SK-N-SH treated with all-trans-retinoic acid at 6 μM for 48 hours (cell line): ENCODE measurements at regions not wholly inside any gene's neighbourhood (a gene's known extent, or its start where the extent isn't known, plus 50 kb on each side); places are given as distances from the start of the nearest gene placed in this dataset.

Experiments
- ATAC-seq: fragments of 200-7000 bp; cut with Tn5 transposase; 3 replicates; pipeline ENCODE4 v1.9.1; 2020; ENCODE audit warnings: mild to moderate bottlenecking, moderate library complexity
- ARNTL ChIP-seq: fragments of 450-650 bp; formaldehyde crosslinking; IDR thresholded peaks from 2 replicates; pipeline ENCODE4 v1.5.0; 2020; ENCODE audit warnings: low read depth, mild to moderate bottlenecking, moderate library complexity, borderline replicate concordance
- BACH2 ChIP-seq: fragments of 250-450 bp; sonication (Bioruptor Pico); IDR thresholded peaks from 2 replicates; pipeline ENCODE4 v1.9.0; 2021; ENCODE audit warnings: mild to moderate bottlenecking, borderline replicate concordance
- CREB5 ChIP-seq: fragments of 250-450 bp; sonication (Bioruptor Pico); IDR thresholded peaks from 2 replicates; pipeline ENCODE4 v1.5.1; 2020; ENCODE audit warnings: low read depth, mild to moderate bottlenecking, moderate library complexity
- CSDC2 ChIP-seq: fragments of 250-450 bp; sonication (Bioruptor Pico); IDR thresholded peaks from 2 replicates; pipeline ENCODE4 v1.5.0; 2020; ENCODE audit warnings: mild to moderate bottlenecking, moderate library complexity
- CSRNP3 ChIP-seq: fragments of 250-450 bp; sonication (Bioruptor Pico); IDR thresholded peaks from 2 replicates; pipeline ENCODE4 v1.5.1; 2021; ENCODE audit warnings: mild to moderate bottlenecking, moderate library complexity
- ESRRG ChIP-seq: fragments of 250-450 bp; sonication (Bioruptor Pico); IDR thresholded peaks from 2 replicates; pipeline ENCODE4 v1.6.1; 2021; ENCODE audit warnings: mild to moderate bottlenecking
- GLIS3 ChIP-seq: fragments of 250-450 bp; sonication (Bioruptor Pico); IDR thresholded peaks from 2 replicates; pipeline ENCODE4 v1.5.0; 2020; ENCODE audit warnings: mild to moderate bottlenecking, moderate library complexity
- ISL1 ChIP-seq: fragments of 250-450 bp; sonication (Bioruptor Pico); IDR thresholded peaks from 2 replicates; pipeline ENCODE4 v2.1.2; 2022; ENCODE audit warnings: mild to moderate bottlenecking, moderate library complexity
- OSR1 ChIP-seq: fragments of 250-450 bp; sonication (Bioruptor Pico); IDR thresholded peaks from 2 replicates; pipeline ENCODE4 v1.8.0; 2022; ENCODE audit warnings: moderate library complexity, mild to moderate bottlenecking, inconsistent platforms
- PATZ1 ChIP-seq: fragments of 250-450 bp; sonication (Bioruptor Pico); IDR thresholded peaks from 2 replicates; pipeline ENCODE4 v1.8.0; 2020; ENCODE audit warnings: mild to moderate bottlenecking, moderate library complexity, borderline replicate concordance
- POU6F1 ChIP-seq: fragments of 250-450 bp; sonication (Bioruptor Pico); IDR thresholded peaks from 2 replicates; pipeline ENCODE4 v1.8.0; 2021; ENCODE audit warnings: low read depth, mild to moderate bottlenecking, moderate library complexity, borderline replicate concordance
- PPARA ChIP-seq: fragments of 250-450 bp; sonication (Bioruptor Pico); IDR thresholded peaks from 2 replicates; pipeline ENCODE4 v1.5.0; 2020; ENCODE audit warnings: mild to moderate bottlenecking, borderline replicate concordance
- SNAI2 ChIP-seq: fragments of 250-450 bp; sonication (Bioruptor Pico); IDR thresholded peaks from 2 replicates; pipeline ENCODE4 v1.5.0; 2020; ENCODE audit warnings: mild to moderate bottlenecking, moderate library complexity
- TCF4 ChIP-seq: fragments of 250-450 bp; sonication (Bioruptor Pico); IDR thresholded peaks from 2 replicates; pipeline ENCODE4 v1.8.0; 2021; ENCODE audit warnings: mild to moderate bottlenecking, moderate library complexity, borderline replicate concordance
- TOX ChIP-seq: fragments of 250-450 bp; sonication (Bioruptor Pico); IDR thresholded peaks from 2 replicates; pipeline ENCODE4 v1.8.0; 2021; ENCODE audit warnings: mild to moderate bottlenecking, moderate library complexity, borderline replicate concordance
- TSHZ2 ChIP-seq: fragments of 250-450 bp; sonication (Bioruptor Pico); IDR thresholded peaks from 2 replicates; pipeline ENCODE4 v1.5.0; 2020; ENCODE audit warnings: mild to moderate bottlenecking, moderate library complexity
- ZFP3 ChIP-seq: fragments of 250-450 bp; sonication (Bioruptor Pico); IDR thresholded peaks from 2 replicates; pipeline ENCODE4 v1.5.0; 2020; ENCODE audit warnings: mild to moderate bottlenecking, moderate library complexity
- ZFP30 ChIP-seq: fragments of 450-650 bp; formaldehyde crosslinking; IDR thresholded peaks from 2 replicates; pipeline ENCODE4 v1.5.0; 2022; ENCODE audit warnings: mild to moderate bottlenecking, moderate library complexity
- ZNF565 ChIP-seq: fragments of 450-650 bp; formaldehyde crosslinking; conservative IDR thresholded peaks from 2 replicates; pipeline ENCODE4 v1.5.0; 2020; ENCODE audit warnings: low read depth, mild to moderate bottlenecking, moderate library complexity
- ZNF70 ChIP-seq: fragments of 450-650 bp; formaldehyde crosslinking; IDR thresholded peaks from 2 replicates; pipeline ENCODE4 v1.5.0; 2020; ENCODE audit warnings: mild to moderate bottlenecking, moderate library complexity
- ZNF8 ChIP-seq: fragments of 450-650 bp; formaldehyde crosslinking; IDR thresholded peaks from 2 replicates; pipeline ENCODE4 v1.5.0; 2020; ENCODE audit warnings: mild to moderate bottlenecking, moderate library complexity

GRCh38 chr4:95627709-95628108 lies 78.9 kb upstream of the UNC5C start:
- no peak for ATAC-seq
- TF ChIP-seq PATZ1 (CRISPR knock-in tag) (no peak), CSDC2 (CRISPR knock-in tag) (no peak), CREB5 (CRISPR knock-in tag) (no peak), SNAI2 (CRISPR knock-in tag) (no peak), OSR1 (CRISPR knock-in tag) (no peak), GLIS3 (CRISPR knock-in tag) (no peak), ISL1 (CRISPR knock-in tag) (no peak), ESRRG (CRISPR knock-in tag) (no peak), BACH2 (CRISPR knock-in tag) (no peak), POU6F1 (CRISPR knock-in tag) (no peak), ZNF70 (CRISPR knock-in tag) (no peak), ZNF8 (CRISPR knock-in tag) (no peak), ZFP30 (no peak), PPARA (CRISPR knock-in tag) (no peak), TSHZ2 (CRISPR knock-in tag) (no peak), ZNF565 (no peak), ZFP3 (no peak)

GRCh38 chr4:95627024-95627605 lies 78.3 kb upstream of the UNC5C start:
- TF ChIP-seq TOX, result no peak
- no peak for TF ChIP-seq ZFP3
- TF ChIP-seq CREB5 (CRISPR knock-in tag), result no peak
- TF ChIP-seq CSDC2 (CRISPR knock-in tag), result no peak
- TF ChIP-seq ZNF70 (CRISPR knock-in tag), result no peak
- TF ChIP-seq, all 23 proteins: peak for 0
- no peak for ATAC-seq

GRCh38 chr4:95625020-95625419 lies 76.2 kb upstream of the UNC5C start:
- peak; percentile 67; the same call in 2 of the 3 replicates for ATAC-seq
- TF ChIP-seq PATZ1 (CRISPR knock-in tag) (peak; percentile 75; the same call in 1 of the 2 replicates), GLIS3 (CRISPR knock-in tag) (no peak), CSDC2 (CRISPR knock-in tag) (no peak), TCF4 (CRISPR knock-in tag) (peak; percentile 60; the same call in 1 of the 2 replicates), ZFP3 (no peak), TOX (no peak), ISL1 (CRISPR knock-in tag) (peak; percentile 99), BACH2 (CRISPR knock-in tag) (no peak), TSHZ2 (CRISPR knock-in tag) (peak; percentile 76; the same call in 1 of the 2 replicates), ESRRG (CRISPR knock-in tag) (0 out of 2 replicates have a peak, but pooled peaks have one; percentile 19), ARNTL (CRISPR knock-in tag) (no peak), CSRNP3 (CRISPR knock-in tag) (no peak), ZFP30 (no peak)
